NCI-H345 (cell line): ENCODE measurements at regions not wholly inside any gene's neighbourhood (a gene's known extent, or its start where the extent isn't known, plus 50 kb on each side); places are given as distances from the start of the nearest gene placed in this dataset.

Experiments
- DNase-seq: peaks from one replicate; lab custom pipeline; 2025; lab: John Stamatoyannopoulos, UW

GRCh38 chr18:78883501-78883900 is 96.1 kb upstream of the SALL3 start:
- DNase-seq = no peak

DNA sequence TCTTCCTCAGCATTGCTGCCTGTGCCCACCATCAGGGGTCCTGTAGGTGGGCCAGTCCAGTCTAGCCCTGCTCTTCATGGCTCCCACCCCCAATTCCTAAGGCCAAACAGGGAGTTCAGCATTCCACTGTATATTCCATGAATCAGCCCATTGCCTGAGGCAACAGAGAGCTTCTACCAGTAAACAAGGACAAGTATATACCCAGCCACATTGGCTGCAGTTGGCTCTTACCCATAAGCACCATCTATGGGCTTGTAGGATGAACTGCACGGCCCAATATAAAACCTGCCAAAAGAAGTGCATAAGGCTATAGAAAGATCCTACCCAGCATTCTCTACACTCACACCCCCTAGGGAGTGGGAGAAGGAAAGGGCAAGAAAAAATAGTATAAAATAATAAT is 95.1 kb upstream of the SALL3 start:
- no peak for DNase-seq

- DNase-seq = no peak
These were observed 90.4 kb upstream of the SALL3 start for GRCh38 chr18:78889250-78889649.

- DNase-seq = no peak
These were observed 89.2 kb upstream of the SALL3 start for GRCh38 chr18:78890388-78890787.

DNA sequence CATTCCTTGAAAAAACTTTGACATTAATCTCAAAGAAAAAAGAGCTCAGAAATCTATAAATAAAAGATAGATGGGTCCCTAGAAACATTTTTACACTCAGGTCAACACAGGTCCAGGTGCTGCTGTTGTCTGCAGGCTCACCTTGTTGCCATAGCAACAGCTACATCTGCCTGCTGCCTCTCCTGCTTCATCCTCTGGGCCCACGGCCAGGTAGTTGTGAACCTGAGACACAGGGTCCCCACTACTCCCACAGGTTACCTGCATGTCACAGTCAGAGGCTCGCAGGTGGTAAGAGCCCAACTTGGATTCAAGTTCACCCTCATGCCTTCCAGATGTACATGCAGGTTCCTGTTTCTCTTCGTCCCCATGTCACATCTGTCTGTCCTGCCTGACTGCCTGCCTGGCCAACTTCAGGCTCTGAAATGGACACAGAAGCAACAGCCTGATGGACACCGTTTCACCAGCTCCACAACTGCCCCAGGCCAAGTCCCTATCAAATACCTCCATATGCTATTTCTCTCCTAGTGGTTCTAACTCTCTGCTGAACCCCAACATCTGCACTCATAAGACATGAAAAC is 88.3 kb upstream of the SALL3 start:
- DNase-seq = peak; percentile 57

- DNase-seq = no peak
These were observed 87.4 kb upstream of the SALL3 start for GRCh38 chr18:78892177-78892576.

DNA sequence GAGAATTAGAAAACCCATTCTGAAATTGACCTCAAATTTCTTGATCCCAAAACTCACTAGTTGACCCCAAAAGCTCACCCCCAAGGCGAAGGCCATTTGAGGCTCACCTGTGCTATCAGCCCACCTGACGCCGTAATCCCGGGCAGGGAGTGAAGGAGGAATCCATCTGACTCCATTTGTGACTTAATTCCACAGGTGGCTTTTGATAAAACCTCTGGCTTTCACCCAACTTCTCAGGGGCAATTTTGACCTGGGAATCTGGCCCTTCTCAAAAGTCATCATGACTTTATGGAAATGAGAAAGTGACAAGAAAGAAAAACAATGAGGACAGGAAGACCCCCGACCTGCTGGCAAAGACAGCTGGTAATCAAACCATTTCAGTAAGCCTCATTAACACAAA is 86.9 kb upstream of the SALL3 start:
- no peak for DNase-seq

DNA sequence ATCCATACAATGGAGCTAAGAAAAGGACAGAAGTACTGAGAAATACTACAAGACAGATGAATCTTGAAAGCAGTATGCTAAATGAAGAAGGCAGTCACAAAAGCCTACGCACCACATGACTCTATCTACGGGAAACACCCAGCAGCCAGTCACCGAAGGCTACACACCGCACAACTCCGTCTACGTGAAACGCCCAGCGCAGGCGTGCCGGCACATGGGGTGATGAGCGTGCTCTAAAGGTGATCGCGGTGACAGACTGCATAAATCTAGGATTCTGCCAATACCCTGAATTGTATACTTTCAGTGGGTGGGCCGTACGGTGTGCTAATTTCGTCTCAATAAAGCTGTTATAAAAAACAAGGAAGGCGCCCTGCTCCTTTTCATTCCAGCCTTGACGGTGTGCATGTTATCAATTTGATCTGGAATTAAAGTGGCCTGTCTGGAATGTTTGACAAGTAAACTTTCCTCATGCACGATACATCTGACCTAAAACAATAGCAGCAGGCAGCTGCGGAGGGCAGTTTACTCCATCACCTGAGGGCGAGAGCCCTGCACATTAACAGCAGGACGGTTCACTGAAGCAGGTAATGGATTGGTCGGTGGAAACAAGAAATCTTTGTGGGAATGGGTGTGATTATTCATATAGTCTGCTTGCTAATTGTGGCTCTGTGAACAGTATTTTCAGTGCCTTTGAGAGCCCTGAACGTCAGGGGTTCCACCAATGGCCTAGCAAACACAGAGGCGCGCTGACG is 86.2 kb upstream of the SALL3 start:
- DNase-seq = peak; percentile 20

DNA sequence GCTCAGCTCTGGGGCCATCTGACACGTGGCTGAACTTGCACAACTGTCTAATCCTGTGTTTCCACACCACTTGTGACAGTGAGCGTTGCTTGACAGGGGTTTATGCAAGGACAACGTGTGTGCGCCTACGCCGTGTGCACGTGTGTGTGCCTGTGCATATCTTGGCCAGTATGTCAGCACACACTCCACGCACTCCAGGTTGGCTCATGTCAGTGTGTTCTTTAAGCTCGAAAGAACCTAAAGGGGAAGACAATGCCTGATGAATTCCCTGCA is 85.6 kb upstream of the SALL3 start:
- DNase-seq = no peak

GRCh38 chr18:78895207-78896001 is 84.2 kb upstream of the SALL3 start:
- no peak for DNase-seq

DNA sequence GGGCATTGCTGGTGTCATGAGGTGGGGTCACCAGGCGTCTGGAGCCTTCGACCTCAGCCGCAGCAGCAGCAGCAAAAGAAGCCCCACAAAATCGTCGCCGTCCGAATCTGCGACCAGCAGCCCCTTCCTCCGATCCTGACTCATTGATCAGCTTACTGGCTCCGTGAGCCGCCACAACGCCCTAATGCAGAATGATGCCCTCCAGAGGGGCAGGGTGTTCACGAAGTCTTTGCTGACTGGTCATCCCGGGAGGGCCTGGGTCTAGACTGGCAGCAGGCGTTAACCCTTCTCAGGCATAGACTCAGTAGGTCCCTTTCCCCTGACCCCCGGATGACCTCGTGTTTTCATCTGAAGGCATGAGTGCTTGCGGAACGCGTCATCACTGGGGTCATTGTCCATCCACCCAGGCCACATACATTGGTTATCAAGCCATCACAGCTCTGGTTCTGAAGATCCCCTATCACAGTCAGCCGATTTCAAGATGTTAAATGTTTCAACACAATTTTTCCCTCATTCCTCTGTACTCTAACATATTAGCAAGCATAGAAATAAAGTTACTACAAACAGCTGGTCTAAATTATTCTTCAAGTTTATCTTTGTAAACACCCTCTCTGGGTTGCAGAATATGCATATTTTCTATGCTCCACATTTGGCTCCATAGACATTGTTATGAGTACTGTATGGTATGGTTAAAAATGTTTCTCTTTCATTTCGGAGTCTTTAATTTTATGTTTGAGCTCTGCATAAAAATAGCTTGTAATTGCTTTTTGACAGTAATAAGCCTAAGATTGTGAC is 83.3 kb upstream of the SALL3 start:
- DNase-seq = no peak

GRCh38 chr18:78898066-78898465 is 81.6 kb upstream of the SALL3 start:
- no peak for DNase-seq

DNA sequence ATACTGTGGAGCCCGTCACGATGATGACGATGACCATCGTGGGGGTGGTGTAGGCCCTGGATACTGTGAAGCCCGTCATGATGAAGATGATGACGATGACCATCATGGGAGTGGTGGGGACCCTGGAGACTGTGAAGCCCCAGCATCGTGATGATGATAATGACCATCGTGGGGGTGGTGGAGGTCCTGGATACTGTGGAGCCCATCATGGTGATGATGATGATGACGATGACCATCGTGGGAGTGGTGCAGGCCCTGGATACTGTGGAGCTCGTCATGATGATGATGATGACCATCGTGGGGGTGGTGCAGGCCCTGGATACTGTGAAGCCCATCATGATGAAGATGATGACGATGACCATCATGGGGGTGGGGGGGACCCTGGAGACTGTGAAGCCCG is 81.0 kb upstream of the SALL3 start:
- DNase-seq = no peak

DNA sequence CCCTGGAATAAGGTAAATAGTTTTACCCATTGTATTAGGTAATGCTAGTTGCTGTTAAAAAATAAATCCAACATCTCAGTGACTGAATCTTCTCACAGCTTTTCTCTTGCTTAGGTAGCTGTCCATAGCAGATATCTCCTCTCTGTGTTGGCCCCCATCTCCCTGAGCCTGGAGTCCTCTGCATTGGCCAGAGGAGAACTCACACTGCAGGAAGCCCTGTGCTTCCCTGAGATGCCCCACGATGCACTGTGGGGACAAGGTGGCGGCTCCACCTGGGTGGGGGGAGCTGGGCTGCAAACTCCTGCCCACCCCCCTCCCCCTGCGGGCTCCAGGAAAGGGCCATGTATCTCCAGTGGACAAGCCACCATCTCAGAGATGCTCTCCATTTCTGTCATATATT is 80.4 kb upstream of the SALL3 start:
- DNase-seq = no peak

GRCh38 chr18:78900938-78901909 is 78.4 kb upstream of the SALL3 start:
- DNase-seq = no peak

DNA sequence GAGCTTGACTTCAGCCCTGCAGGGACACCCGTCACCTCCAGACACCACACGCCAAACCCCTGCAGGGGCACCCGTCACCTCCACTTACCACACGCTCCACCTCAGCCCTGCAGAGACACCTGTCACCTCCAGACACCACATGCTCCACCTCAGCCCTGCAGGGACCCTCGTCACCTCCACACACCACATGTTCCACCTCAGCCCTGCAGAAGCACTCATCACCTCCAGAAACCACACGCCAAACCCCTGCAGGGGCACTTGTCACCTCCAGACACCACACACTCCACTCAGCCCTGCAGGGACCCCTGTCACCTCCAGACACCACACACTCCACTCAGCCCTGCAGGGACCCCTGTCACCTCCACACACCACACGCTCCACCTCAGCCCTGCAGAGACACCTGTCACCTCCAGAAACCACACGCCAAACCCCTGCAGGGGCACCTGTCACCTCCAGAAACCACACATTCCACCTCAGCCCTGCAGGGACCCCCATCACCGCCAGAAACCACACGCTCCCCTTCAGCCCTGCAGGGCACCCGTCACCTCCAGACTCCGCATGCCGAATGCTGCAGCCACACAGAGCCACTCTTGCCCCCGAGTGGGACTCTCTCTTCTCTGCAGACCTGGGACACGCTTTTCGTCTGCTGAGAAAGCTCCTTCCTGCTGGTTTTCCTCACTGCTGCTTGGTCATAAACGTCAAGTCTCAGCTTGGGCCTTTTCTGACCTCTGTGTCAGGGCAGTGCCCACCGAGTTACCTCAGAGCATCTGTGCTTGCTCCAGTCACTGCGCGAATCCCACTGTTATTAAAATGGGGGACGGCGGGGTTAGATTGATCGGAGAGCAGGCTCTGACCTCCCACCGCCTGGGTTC is 77.5 kb upstream of the SALL3 start:
- no peak for DNase-seq

DNA sequence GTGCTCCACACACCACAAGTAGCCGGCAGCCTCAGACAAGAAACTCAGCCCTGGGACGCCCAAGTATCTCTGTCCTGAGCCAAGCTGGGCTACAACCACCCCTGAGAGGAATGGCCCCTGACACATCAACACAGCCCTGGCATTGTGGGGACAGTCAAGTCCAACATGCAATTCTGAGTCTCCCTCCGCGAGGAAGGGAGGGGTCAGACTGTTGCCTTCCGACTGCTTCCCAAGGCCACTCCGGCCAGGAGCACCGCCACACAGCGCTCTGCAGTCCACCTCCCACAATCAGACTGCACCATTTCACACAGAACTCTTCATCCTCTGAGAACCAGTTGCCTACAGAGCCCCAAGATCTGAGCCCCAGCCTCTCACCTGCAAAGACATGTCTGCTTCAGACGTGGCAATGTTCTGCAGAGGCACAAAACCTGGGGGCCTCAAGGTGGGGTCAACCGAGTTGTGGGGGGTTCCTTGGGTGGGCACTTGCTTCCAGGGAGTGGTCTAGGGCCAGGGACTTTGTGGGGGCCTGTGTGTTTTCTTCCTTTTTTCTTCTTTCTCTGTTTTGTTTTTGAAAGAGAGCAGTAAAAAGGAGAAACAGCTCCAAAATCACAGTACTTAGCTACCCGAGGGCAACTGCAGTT is 76.7 kb upstream of the SALL3 start:
- DNase-seq = no peak

GRCh38 chr18:78903436-78904178 is 76.0 kb upstream of the SALL3 start:
- no peak for DNase-seq

DNA sequence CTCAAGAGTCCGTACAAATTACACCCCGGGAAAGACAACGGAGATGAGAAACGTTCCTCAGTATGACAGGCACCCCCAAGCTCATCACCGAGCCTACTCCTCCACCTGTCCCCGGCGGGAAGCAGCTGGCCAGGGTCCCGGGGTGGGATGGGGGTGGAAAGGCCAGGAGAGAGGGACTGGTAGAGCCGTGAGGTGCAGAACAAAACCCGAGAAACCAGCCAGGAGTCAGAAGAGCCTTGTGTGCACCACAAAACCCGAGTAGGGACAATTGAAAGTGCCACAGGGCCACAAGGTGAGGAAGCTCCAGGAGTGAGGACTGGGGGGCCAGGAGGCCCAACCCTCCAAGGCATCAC is 75.5 kb upstream of the SALL3 start:
- no peak for DNase-seq
